ENCODE measurements at regions not wholly inside any gene's neighbourhood (a gene's known extent, or its start where the extent isn't known, plus 50 kb on each side); places are given as distances from the start of the nearest gene placed in this dataset.

GRCh38 chr1:218867066-218867465 lies 306.6 kb upstream of the LYPLAL1 start:
- TF ChIP-seq POLR2A (IDR thresholded peaks at IDR 0.05; ENCODE audit: low read length) (no peak), GATA1 (IDR thresholded peaks at IDR 0.05; ENCODE audit: low read depth, low read length) (no peak)

GRCh38 chr1:218867941-218868626 lies 305.6 kb upstream of the LYPLAL1 start:
- no peak for DNase-seq
- TF ChIP-seq GATA1 (IDR thresholded peaks at IDR 0.05; ENCODE audit: low read depth, low read length) (no peak), POLR2A (IDR thresholded peaks at IDR 0.05; ENCODE audit: low read length) (no peak)

More at GRCh38 chr1:218867066-218867465, 306.6 kb upstream of the LYPLAL1 start:
- DNase-seq, result no peak

GRCh38 chr1:218869276-218869675 lies 304.4 kb upstream of the LYPLAL1 start:
- TF ChIP-seq GATA1 (IDR thresholded peaks at IDR 0.05; ENCODE audit: low read depth, low read length) (no peak), POLR2A (IDR thresholded peaks at IDR 0.05; ENCODE audit: low read length) (no peak)
- no peak for DNase-seq

- no peak for DNase-seq
- TF ChIP-seq POLR2A (IDR thresholded peaks at IDR 0.05; ENCODE audit: low read length) (no peak), GATA1 (IDR thresholded peaks at IDR 0.05; ENCODE audit: low read depth, low read length) (no peak)
Measured at GRCh38 chr1:218872026-218872425, 301.7 kb upstream of the LYPLAL1 start.

- TF ChIP-seq POLR2A (IDR thresholded peaks at IDR 0.05; ENCODE audit: low read length), result no peak
- no peak for TF ChIP-seq GATA1 (IDR thresholded peaks at IDR 0.05; ENCODE audit: low read depth, low read length)
- DNase-seq, result no peak
Measured at GRCh38 chr1:218872928-218873327, 300.8 kb upstream of the LYPLAL1 start.

GRCh38 chr1:218874313-218874712 lies 299.4 kb upstream of the LYPLAL1 start:
- DNase-seq, result no peak
- TF ChIP-seq GATA1 (IDR thresholded peaks at IDR 0.05; ENCODE audit: low read depth, low read length) (no peak), POLR2A (IDR thresholded peaks at IDR 0.05; ENCODE audit: low read length) (no peak)

GRCh38 chr1:218874801-218875400 lies 298.8 kb upstream of the LYPLAL1 start:
- no peak for DNase-seq
- TF ChIP-seq GATA1 (IDR thresholded peaks at IDR 0.05; ENCODE audit: low read depth, low read length) (no peak), POLR2A (IDR thresholded peaks at IDR 0.05; ENCODE audit: low read length) (no peak)

GRCh38 chr1:218878369-218878768 lies 295.3 kb upstream of the LYPLAL1 start:
- no peak for TF ChIP-seq GATA1 (IDR thresholded peaks at IDR 0.05; ENCODE audit: low read depth, low read length)
- DNase-seq, result no peak

GRCh38 chr1:218880484-218881060 lies 293.1 kb upstream of the LYPLAL1 start:
- TF ChIP-seq POLR2A (IDR thresholded peaks at IDR 0.05; ENCODE audit: low read length) (no peak), GATA1 (IDR thresholded peaks at IDR 0.05; ENCODE audit: low read depth, low read length) (no peak)
- DNase-seq, result no peak

GRCh38 chr1:218882454-218882853 lies 291.2 kb upstream of the LYPLAL1 start:
- no peak for TF ChIP-seq GATA1 (IDR thresholded peaks at IDR 0.05; ENCODE audit: low read depth, low read length)
- no peak for TF ChIP-seq POLR2A (IDR thresholded peaks at IDR 0.05; ENCODE audit: low read length)

GRCh38 chr1:218886101-218886871 lies 287.4 kb upstream of the LYPLAL1 start:
- no peak for TF ChIP-seq GATA1 (IDR thresholded peaks at IDR 0.05; ENCODE audit: low read depth, low read length)
- no peak for TF ChIP-seq POLR2A (IDR thresholded peaks at IDR 0.05; ENCODE audit: low read length)
- no peak for DNase-seq

More at GRCh38 chr1:218882454-218882853, 291.2 kb upstream of the LYPLAL1 start:
- no peak for DNase-seq

GRCh38 chr1:218887141-218887925 lies 286.3 kb upstream of the LYPLAL1 start:
- DNase-seq, result no peak
- no peak for TF ChIP-seq GATA1 (IDR thresholded peaks at IDR 0.05; ENCODE audit: low read depth, low read length)
- no peak for TF ChIP-seq POLR2A (IDR thresholded peaks at IDR 0.05; ENCODE audit: low read length)

- no peak for TF ChIP-seq GATA1 (IDR thresholded peaks at IDR 0.05; ENCODE audit: low read depth, low read length)
- no peak for TF ChIP-seq POLR2A (IDR thresholded peaks at IDR 0.05; ENCODE audit: low read length)
Measured at GRCh38 chr1:218890451-218890850, 283.2 kb upstream of the LYPLAL1 start.

More at GRCh38 chr1:218890451-218890850, 283.2 kb upstream of the LYPLAL1 start:
- no peak for DNase-seq
